GM20000 (cell line): ENCODE measurements at regions not wholly inside any gene's neighbourhood (a gene's known extent, or its start where the extent isn't known, plus 50 kb on each side); places are given as distances from the start of the nearest gene placed in this dataset.

Experiments
- DNase-seq: peaks from one replicate; pipeline ENCODE4 v3.0.0; 2012; ENCODE audit warnings: low spot score
- CTCF ChIP-seq: IDR thresholded peaks from 2 replicates; pipeline ENCODE4 v1.5.1; 2012; ENCODE audit warnings: mild to moderate bottlenecking, control low read depth; ENCODE audit errors: extremely low read depth, missing control alignments

- no peak for TF ChIP-seq CTCF
- no peak for DNase-seq
These were observed 151.7 kb upstream of the GLI2 start for GRCh38 chr2:120583851-120584570.

- DNase-seq = no peak
- no peak for TF ChIP-seq CTCF
These were observed 149.0 kb upstream of the GLI2 start for GRCh38 chr2:120586507-120587278.

- TF ChIP-seq CTCF = no peak
These were observed 148.2 kb upstream of the GLI2 start for GRCh38 chr2:120587279-120587996.

GRCh38 chr2:120587997-120588336 is 147.7 kb upstream of the GLI2 start:
- no peak for DNase-seq
- TF ChIP-seq CTCF = no peak

More at GRCh38 chr2:120587279-120587996, 148.2 kb upstream of the GLI2 start:
- DNase-seq = peak; percentile 44

GRCh38 chr2:120589771-120590608 is 145.7 kb upstream of the GLI2 start:
- DNase-seq = no peak
- TF ChIP-seq CTCF = no peak

GRCh38 chr2:120590841-120591240 is 144.8 kb upstream of the GLI2 start:
- DNase-seq = no peak
- no peak for TF ChIP-seq CTCF
